Esophagus squamous epithelium (tissue), 5 donors: ENCODE measurements at regions not wholly inside any gene's neighbourhood (a gene's known extent, or its start where the extent isn't known, plus 50 kb on each side); places are given as distances from the start of the nearest gene placed in this dataset.

Experiments used
- DNase-seq: peaks from one replicate; lab custom pipeline; 2025; lab: John Stamatoyannopoulos, UW
- H3K27ac ChIP-seq, 4 donors: fragments of 200-600 bp; sonication (generic); one replicate each; pipeline ENCODE4 v1.5.1; 2016 to 2019; ENCODE audit warnings: mild to moderate bottlenecking in 1 of 4
- H3K27me3 ChIP-seq, 4 donors: fragments of 200-600 bp; sonication (generic); 1 replicate in 3 of 4; 2 replicates in 1 of 4; pipeline versions ENCODE4 v1.5.1 to v1.6.0; 2017 to 2021; ENCODE audit warnings: antibody characterized with exemption in 1 of 4
- H3K36me3 ChIP-seq, 3 donors: fragments of 200-600 bp; sonication (generic); one replicate each; pipeline ENCODE4 v1.5.1; 2016 to 2019
- H3K4me1 ChIP-seq, 3 donors: fragments of 200-600 bp; sonication (generic); one replicate each; pipeline ENCODE4 v1.5.1; 2017 to 2019
- H3K4me3 ChIP-seq, 4 donors: fragments of 200-600 bp; sonication (generic); 1 replicate in 3 of 4; 2 replicates in 1 of 4; pipeline ENCODE4 v1.5.1; 2016 to 2019; ENCODE audit warnings: mild to moderate bottlenecking in 2 of 4, moderate library complexity in 1 of 4
- H3K9me3 ChIP-seq, 3 donors: fragments of 200-600 bp; sonication (generic); one replicate each; pipeline ENCODE4 v1.5.1; 2016 to 2019
- POLR2A ChIP-seq, 4 donors: fragments of 450-650 bp; IDR thresholded peaks; one replicate each; pipeline ENCODE4 v1.6.1; 2017; ENCODE audit warnings: antibody characterized with exemption in 4 of 4, mild to moderate bottlenecking in 4 of 4, moderate library complexity in 3 of 4
- WGBS, 2 donors: methylation state at CpG; one replicate each; pipeline ENCODE4 v1.1.5; 2018; 5-methylcytosine and 5-hydroxymethylcytosine counted together
- intact Hi-C: fragments of 100-400 bp; cut with DNase I; formaldehyde crosslinking; loops from one replicate; pipeline ENCODE4 v1.15.0; 2022
- small RNA-seq, 4 donors: library from RNA; depleted of rRNA; stranded (forward); fragments of <200 nt; gene quantifications; one replicate each; pipeline ENCODE3, GENCODE V24; 2016
- TF ChIP-seq, protein P1 (sequence below), 6 experiments: fragments of 450-650 bp in 4 of 6; fragments of 200-600 bp in 2 of 6; sonication (generic) in 2 of 6; IDR thresholded peaks; one replicate each; pipeline ENCODE4 v1.5.1; 2016 to 2019; ENCODE audit warnings: antibody characterized with exemption in 6 of 6, mild to moderate bottlenecking in 4 of 6, moderate library complexity in 4 of 6
- donor health status: DM: yes; HTN: yes; CAD: no.

DNA sequence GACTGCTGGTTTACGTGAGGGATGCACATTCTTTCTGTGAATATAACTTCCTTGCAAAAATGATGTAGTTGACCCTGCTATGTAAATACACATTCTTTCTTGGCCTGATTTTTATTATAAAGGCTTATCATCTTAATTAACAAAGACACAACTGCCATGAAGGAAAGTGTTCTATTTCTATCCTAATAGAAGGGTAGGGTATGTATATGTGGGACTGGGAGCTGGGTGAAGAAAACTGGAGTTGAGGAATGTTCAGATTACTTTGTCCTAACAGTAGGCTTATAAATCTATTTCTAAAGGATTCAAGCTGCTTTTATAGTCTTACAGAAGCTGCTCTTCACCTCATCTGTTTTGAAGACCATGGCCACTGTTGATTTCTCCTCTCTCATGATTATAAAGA is 76.5 kb upstream of the RGS17 start:
- intact Hi-C loops = no loop called here
- 35 to 36% methylated on average over 1 of the region's 1 CpG for WGBS, 2 donors
- H3K4me1 ChIP-seq = no peaks in the 10 kb centered on the region

DNA sequence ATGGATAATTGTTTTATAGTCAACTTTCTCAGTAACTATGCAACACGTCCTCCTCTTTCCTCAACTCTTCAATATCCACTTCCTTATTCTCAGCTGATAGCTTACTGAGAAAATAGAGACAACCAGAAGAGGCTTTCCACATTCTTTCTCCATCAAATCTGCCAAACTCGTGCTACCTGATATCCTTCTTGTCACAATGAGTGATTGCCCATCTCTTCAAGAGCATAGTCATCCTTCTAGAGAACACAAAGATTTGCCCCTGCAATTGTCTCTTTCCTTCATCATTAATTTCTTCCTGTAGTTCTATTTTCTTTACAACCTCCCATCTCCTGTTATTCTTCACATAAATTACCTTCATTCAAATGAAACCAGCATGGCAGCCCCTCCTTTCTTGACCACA is 75.9 kb upstream of the RGS17 start:
- no peaks in the 10 kb centered on the region for H3K4me1 ChIP-seq
- no peaks in the 10 kb centered on the region for H3K36me3 ChIP-seq
- intact Hi-C loops = no loop called here
- 16 to 23% methylated on average over 2 of the region's 2 CpGs for WGBS, 2 donors
- H3K27ac ChIP-seq = no peak overlapping the region
- TF ChIP-seq, protein P1, sequence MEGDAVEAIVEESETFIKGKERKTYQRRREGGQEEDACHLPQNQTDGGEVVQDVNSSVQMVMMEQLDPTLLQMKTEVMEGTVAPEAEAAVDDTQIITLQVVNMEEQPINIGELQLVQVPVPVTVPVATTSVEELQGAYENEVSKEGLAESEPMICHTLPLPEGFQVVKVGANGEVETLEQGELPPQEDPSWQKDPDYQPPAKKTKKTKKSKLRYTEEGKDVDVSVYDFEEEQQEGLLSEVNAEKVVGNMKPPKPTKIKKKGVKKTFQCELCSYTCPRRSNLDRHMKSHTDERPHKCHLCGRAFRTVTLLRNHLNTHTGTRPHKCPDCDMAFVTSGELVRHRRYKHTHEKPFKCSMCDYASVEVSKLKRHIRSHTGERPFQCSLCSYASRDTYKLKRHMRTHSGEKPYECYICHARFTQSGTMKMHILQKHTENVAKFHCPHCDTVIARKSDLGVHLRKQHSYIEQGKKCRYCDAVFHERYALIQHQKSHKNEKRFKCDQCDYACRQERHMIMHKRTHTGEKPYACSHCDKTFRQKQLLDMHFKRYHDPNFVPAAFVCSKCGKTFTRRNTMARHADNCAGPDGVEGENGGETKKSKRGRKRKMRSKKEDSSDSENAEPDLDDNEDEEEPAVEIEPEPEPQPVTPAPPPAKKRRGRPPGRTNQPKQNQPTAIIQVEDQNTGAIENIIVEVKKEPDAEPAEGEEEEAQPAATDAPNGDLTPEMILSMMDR (IDR thresholded peaks at IDR 0.05) = no peak
- no peak for TF ChIP-seq POLR2A (IDR thresholded peaks at IDR 0.05)
- DNase-seq = no peak
- no peak overlapping the region for H3K4me3 ChIP-seq
- H3K9me3 ChIP-seq = no peaks in the 10 kb centered on the region
- H3K27me3 ChIP-seq = no peaks in the 10 kb centered on the region

More for the DNA sequence above, 76.5 kb upstream of the RGS17 start:
- TF ChIP-seq POLR2A (IDR thresholded peaks at IDR 0.05) = no peak
- TF ChIP-seq, protein P1 (IDR thresholded peaks at IDR 0.05) = no peak
- Histone ChIP-seq H3K27me3 (no peaks in the 10 kb centered on the region), H3K4me3 (no peak overlapping the region), H3K36me3 (no peaks in the 10 kb centered on the region), H3K9me3 (no peaks in the 10 kb centered on the region), H3K27ac (no peak overlapping the region)
- no peak for DNase-seq

DNA sequence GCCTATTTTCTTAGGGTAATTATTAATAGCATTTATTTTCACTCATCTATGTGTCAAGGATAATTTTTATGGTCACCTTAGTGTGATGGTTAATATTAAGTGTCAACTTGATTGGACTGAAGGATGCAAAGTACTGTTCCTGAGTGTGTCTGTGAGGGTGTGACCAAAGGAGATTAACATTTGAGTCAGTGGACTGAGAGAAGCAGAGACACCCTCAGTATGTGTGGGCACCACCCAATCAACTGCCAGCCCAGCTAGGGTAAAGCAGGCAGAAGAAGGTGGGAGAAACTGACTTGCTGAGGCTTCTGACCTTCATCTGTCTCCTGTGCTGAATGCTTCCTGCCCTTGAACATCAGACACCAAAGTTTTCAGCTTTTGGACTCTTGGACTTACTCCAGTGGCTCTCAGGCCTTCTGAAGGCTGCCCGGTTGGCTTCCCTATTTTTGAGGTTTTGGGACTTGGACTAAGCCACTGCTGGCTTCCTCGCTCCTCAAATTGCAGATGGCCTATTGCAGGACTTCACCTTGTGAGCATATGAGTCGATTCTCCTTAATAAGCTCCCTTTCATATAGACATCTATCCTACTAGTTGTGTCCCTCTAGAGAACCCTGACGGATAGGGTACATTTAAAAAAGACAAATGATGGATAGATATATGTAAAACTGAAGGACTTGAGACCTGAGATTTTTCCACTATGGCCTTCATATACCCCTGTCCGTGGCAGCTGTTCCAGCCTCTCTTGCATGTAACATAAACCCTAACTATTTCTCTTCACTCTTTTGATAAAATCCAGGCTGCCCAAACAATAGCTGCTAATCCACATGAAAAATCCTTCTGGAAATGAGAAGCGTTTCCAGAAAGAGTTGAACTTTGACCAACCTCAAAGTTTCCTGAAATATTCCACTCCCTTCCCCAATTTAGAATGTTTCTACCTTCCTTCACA is 62.1 kb upstream of the RGS17 start:
- no peaks in the 10 kb centered on the region for H3K27me3 ChIP-seq
- no peak overlapping the region for H3K4me3 ChIP-seq
- H3K9me3 ChIP-seq = no peaks in the 10 kb centered on the region
- H3K36me3 ChIP-seq = no peaks in the 10 kb centered on the region
- TF ChIP-seq POLR2A (IDR thresholded peaks at IDR 0.05) = no peak
- TF ChIP-seq, protein P1 (IDR thresholded peaks at IDR 0.05) = no peak
- H3K27ac ChIP-seq = no peak overlapping the region
- H3K4me1 ChIP-seq = no peaks in the 10 kb centered on the region
- intact Hi-C loops = no loop called here
- no peak for DNase-seq
- 55 to 63% methylated on average over 4 to 6 of the region's 6 CpGs for WGBS, 2 donors

DNA sequence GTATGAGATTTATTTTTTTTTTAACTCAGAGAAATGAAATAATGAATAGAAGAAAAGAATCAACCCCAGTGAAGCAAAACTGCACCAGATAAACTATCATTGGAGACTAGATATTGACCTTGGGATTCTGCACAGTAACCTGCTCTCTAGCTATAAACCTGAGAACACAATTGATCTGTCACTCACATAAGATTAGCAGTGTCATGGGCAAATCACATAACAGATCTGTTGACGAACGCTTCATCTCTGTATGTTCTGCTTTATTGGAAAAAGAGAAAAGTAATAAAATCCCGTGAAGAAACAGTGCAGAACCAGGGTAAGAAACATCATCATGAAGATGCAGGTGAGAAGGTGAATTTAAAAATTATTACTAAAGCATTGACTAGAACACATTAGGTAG is 52.8 kb upstream of the RGS17 start:
- intact Hi-C loops = no loop called here
- Histone ChIP-seq H3K36me3 (no peaks in the 10 kb centered on the region), H3K27ac (no peak overlapping the region), H3K9me3 (no peaks in the 10 kb centered on the region), H3K4me1 (no peaks in the 10 kb centered on the region), H3K27me3 (no peaks in the 10 kb centered on the region), H3K4me3 (no peak overlapping the region)
- TF ChIP-seq POLR2A (IDR thresholded peaks at IDR 0.05) = no peak
- TF ChIP-seq, protein P1 (IDR thresholded peaks at IDR 0.05) = no peak
- no peak for DNase-seq
- 68 to 74% methylated on average over 3 of the region's 3 CpGs for WGBS, 2 donors

Small RNA genes lying in the stretch of these regions (small RNA-seq; reads per million reads assigned to genes)
- gene AL603908.1 (0 reads per million in 4 donors), gene MTND3P20 (0 reads per million in 4 donors), gene MTND4LP20 (0 reads per million in 4 donors), gene RNA5SP225 (0 to 0.74 (median 0.47) reads per million in 4 donors), gene RNU6-896P (0 reads per million in 4 donors)
